DMS53 (cell line): ENCODE measurements at regions not wholly inside any gene's neighbourhood (a gene's known extent, or its start where the extent isn't known, plus 50 kb on each side); places are given as distances from the start of the nearest gene placed in this dataset.
"Not testable (repeated sequence)": the region's sequence is repeated elsewhere in the genome, so short reads cannot be mapped to it uniquely, and the experiment has no call there.

Experiments used
- DNase-seq: peaks from one replicate; lab custom pipeline; 2025; lab: John Stamatoyannopoulos, UW

DNA sequence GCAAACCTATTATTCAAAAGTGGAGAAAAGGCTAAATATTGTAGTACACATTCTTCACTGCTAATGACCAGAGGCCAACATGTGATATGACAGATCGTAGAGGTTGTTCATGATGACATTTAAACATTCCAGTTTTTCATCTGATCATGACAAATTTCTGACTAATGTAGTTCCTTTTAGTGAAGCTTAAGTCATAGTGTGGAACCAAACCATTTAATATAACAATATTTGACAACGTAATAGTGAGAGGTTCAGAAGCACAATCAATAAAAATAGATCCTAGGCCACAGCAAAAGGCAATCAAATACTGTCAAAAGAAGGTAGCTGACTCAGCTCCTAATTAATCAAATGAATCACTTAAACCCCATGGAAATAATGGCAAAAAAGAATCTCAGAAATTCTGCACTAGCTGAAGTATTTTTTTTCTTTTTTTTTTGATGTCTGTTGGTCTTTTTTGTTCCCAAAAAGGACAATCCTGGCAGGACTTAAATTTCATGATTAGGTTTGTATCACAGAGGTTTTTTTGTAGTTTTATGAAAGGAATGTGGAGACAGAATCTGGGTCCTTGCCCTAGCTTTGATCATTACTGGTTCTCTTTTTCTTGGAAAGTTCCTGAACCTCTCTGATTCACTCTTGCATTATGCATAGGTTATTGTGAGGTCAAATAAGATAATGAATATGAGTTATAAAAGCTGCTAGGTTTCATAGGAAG, 795.0 kb downstream of the DTWD2 start:
- no peak for DNase-seq

DNA sequence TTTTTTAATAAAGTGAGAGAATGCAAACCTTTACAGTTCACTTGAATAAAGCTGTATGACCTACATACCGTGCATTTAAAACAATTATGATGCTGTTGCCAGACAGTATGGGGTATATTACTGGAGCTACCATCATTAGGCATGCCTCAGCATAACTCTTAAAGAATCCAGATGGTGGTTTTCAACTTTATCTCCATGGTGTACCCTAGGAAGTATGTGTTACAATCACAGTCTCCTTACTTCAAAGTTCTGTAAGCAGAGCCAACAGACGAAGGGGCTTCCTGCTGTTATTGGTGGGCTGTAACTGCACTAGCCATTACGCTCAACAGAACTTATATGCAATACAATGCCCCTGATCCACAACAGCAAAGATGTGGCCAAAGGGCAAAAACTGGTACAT, 803.3 kb downstream of the DTWD2 start:
- DNase-seq, result no peak

DNA sequence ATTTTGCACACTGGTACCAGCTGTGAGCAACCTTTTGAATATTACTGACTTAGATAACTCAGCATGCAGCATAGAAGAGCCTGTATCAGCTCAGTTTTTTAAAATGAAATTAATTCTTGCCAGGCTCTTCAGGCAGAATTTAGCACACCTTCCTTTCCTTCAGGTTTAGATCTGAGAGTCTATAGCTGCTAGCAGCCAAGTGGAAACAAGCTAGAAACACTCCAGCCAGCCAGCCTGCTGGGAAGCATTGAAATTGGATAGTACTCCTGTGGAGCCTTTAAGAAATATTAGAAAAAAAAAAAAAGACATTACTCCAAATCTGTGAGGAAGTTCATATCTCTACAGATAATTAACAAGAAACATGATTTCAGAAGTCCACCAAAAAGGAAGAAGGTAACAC, 812.2 kb downstream of the DTWD2 start:
- DNase-seq, result no peak

DNA sequence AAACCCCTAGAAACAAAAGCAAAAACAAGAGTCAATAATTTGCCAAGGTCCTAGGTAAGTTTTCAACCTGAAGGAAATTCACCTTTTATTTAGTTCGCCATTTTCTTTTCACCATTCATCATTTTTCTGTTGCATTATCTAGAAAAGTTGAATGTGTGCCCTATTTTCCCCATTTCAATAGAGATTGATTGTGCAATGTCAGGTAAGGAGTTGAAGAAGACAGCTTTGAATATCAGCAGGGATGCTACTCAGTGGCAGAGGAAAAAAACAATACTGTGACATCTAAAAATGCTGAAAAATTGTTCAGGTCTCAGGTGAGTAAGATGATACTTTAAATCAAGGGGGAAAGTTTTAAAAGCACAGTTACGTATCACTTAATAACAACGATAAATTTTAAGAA, 813.7 kb downstream of the DTWD2 start:
- no peak for DNase-seq

DNA sequence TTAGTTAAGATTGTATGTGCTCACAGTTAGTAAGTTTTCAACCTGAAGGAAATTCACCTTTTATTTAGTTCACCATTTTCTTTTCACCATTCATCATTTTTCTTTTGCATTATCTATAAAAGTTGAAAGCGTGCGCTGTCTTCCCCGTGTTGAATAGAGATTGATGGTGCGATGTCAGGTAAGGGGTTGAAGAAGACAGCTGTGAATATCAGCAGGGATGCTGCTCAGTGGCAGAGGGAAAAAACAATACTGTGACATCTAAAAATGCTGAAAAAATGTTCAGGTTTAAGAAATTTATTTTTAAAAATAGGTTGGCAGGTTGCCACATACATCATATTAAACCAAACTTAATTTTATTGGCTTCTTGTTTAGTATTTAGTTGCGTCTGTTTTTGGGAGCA, 815.0 kb downstream of the DTWD2 start:
- DNase-seq, result no peak

DNA sequence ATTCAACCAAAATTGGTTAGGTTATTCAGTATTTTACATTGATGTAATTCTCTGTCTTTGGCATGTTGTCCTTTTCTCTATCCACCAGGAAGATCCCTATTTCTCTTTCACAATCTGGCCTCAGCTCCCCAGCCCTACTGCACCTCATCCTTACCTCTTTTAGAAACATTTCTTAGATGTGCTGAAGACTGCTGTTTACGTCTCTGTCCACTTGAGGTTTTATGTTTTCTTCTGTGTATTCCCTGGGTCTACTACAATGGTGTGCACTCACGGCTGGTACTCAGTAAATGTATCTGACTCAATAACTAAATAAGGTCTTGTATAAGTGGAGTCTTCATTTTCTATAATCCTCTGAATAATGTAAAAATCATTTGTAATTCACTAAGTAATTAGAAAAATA, 822.7 kb downstream of the DTWD2 start:
- no peak for DNase-seq

DNA sequence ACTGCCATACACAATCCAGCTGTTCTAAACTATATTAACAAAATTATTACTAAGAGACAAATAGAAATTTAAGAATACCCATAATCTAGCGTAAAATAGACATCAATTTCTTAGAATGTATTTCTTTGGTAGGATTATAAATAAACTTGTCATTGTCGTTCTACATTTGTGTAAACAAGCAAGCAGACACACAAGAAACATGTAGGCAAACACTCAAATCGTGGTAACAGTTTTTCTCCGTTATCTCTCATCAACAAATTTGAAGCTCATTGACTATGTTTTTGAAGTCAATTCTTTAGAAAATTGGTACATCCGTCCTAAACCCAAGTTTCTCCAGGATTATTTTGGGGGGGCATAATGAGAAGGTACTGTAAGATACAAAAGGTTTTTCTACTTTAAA, 832.2 kb downstream of the DTWD2 start:
- DNase-seq, result no peak

DNA sequence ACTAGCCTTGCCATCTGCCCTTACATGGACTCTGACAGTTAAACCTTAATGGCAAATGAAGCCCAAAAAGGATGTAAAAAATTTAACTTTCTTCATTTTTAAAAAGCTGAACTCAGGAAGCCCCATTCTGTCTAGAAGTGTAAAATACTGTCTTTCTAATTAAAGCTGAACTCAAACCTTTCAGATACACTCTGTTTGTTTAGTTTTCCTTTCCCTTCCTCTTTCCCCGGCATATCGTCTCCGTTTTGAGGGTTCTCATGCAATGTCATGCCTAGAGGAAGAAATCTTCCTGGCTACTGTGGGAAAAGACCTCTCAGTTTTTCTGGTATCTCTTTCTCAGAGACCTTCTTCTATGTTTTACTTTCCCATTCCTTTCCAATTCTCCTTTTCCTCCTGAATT, 841.5 kb downstream of the DTWD2 start:
- DNase-seq, result no peak

GRCh38 chr5:118144540-118144939, 843.8 kb downstream of the DTWD2 start:
- DNase-seq, result no peak

- no peak for DNase-seq
Measured at GRCh38 chr5:118139361-118139760, 849.0 kb downstream of the DTWD2 start.

DNA sequence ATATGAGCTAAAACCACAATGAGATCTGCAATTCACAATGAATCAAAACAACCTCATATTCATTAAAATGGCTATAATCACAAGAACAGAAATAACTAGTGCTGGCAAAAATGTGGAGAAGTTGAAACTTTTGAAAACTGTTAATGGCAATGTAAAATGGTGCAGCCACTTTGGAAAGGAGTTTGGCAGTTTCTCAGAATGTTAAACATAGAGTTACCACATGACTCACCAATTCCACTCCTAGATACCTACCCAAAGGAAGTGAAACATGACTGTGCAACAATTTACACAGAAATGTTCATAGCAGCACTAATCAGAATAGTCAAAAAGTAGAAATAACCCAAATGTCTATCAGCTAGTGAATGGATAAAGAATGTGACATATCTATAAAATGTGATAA, 862.2 kb downstream of the DTWD2 start:
- DNase-seq, result no peak

- no peak for DNase-seq
Measured at GRCh38 chr5:118125687-118126086, 862.7 kb downstream of the DTWD2 start.

DNA sequence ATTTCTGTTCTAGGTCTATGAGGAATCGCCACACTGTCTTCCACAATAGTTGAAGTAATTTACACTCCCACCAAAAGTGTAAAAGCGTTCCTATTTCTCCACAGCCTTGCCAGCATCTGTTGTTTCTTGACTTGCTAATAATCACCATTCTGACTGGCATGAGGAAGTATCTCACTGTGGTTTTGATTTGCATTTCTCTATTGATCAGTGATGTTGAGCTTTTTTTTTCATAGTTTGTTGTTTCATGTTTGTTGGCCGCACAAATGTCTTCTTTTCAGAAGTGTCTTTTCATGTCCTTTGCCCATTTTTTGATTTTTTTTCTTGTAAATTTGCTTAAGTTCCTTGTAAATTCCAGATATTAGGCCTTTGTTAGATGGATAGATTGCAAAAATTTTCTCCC, 867.1 kb downstream of the DTWD2 start:
- DNase-seq, result no peak

GRCh38 chr5:118115791-118116190, 872.6 kb downstream of the DTWD2 start:
- DNase-seq, result no peak

DNA sequence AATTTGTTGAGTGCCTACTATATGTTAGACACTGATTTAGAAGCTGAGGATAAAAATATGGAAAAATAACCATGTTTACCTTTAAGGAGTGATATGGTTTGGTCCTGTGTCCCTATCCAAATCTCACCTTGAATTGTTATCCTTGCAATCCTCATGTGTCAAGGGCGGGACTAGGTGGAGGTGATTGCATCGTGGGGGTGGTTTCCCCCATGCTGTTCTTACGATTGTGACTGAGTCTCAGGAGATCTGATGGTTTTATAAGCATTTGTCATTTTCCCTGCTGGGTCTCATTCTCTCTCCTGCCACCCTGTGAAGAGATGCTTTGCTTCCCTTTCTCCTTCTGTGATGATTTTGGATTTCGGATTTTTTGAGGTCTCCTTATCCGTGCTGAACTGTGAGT, 876.4 kb downstream of the DTWD2 start:
- no peak for DNase-seq

DNA sequence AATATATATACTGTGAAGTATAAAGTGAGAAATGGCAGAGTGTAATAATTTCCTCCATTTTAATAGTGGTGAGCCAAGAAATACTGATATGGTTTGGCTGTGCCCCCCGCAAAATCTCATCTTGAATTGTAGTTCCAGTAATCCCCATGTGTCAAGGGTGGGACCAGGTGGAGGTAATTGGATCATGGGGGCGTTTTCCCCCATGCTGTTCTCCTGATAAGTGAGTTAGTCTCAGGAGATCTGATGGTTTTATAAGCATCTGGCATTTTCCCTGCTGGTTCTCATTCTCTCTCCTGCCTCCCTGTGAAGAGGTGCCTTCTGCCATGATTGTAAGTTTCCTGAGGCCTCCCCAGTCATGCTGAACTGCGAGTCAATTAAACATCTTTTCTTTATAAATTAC, 881.1 kb downstream of the DTWD2 start:
- DNase-seq, result not testable (repeated sequence)

DNA sequence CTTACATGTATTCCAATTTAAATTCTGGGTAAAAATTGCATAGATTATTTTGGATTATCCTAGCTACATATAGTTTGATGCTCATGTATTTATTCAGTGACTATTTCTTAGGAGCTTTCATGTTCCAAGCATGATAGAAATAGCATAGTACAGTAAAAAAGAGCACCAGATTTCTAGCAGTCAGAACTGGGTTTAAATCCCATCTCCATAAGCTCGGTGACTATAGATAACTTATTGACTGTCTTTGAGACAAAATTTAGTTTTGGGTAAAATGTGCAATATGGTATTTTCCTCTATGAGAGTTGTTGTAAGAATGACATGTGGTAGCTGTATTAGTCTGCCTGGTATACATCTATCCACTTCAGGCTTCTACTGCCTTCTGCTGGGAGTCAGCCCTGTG, 889.6 kb downstream of the DTWD2 start:
- no peak for DNase-seq

- peak; percentile 8 for DNase-seq
Measured at GRCh38 chr5:118095115-118095514, 893.2 kb downstream of the DTWD2 start.

GRCh38 chr5:118088448-118088847, 899.9 kb downstream of the DTWD2 start:
- peak; percentile 36 for DNase-seq

GRCh38 chr5:118076490-118076889, 911.9 kb downstream of the DTWD2 start:
- no peak for DNase-seq

GRCh38 chr5:118070041-118070440, 918.3 kb downstream of the DTWD2 start:
- no peak for DNase-seq

DNA sequence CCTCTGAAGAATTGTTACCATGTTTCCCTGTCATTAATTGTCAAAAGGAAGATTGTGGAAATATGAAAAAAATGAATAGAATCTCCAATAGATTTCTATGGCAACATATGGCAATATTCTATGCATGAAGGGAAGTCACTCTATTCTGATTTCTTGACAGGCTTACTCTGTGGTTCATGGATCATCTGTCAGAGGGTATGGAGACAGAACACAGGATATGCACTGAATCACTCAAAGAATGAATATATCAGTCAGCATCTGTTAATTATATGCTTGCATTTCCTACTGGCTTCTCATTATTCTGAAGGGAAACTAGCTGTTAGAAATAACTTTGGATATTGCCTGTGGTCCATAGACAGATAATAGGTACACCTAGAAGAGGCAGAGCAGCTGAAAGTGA, 918.9 kb downstream of the DTWD2 start:
- no peak for DNase-seq

DNA sequence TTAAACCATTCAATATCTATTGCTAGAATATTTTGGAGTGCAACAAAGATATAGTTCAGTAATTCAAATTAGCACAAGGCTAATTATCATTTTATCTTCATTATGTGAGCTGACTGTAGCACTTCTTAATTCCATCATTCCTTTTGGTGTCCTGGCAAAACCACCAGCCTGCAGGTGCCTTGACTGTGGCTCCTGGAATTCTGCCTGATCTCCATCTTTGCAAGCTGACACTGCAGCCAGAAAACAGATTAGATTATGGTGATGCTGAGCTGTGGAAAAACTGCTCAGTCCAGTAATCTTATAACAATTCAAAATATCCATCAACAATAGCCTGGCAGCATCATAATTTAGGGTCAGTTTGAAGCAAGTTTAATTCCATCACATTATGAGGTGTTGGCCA, 919.5 kb downstream of the DTWD2 start:
- no peak for DNase-seq

DNA sequence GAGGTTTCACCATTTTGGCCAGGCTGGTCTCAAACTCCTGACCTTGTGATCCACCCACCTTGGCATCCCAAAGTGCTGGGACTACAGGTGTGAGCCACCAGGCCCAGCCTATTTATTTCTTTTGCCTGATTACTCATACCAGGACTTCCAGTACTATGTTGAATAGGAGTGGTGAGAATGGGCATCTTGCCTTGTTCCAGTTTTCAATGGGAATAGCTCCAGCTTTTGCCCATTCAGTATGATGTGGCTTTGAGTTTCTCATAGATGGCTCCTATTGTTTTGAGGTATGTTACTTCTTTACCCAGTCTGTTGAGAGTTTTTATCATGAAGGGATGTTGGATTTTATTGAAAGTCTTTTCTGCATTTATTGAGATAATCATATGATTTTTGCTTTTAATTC, 924.5 kb downstream of the DTWD2 start:
- not testable (repeated sequence) for DNase-seq

GRCh38 chr5:118060833-118061232, 927.5 kb downstream of the DTWD2 start:
- DNase-seq, result peak; percentile 31
